Mammary epithelial cell (primary cell): ENCODE measurements at regions not wholly inside any gene's neighbourhood (a gene's known extent, or its start where the extent isn't known, plus 50 kb on each side); places are given as distances from the start of the nearest gene placed in this dataset.

ENCODE experiments used
- EZH2 ChIP-seq: IDR thresholded peaks from 2 replicates; pipeline ENCODE4 v1.6.1; 2012; ENCODE audit warnings: low read length, inconsistent platforms, borderline replicate concordance
- TF ChIP-seq, protein P1 (sequence below), 2 donors: IDR thresholded peaks in 1 of 2; conservative IDR thresholded peaks in 1 of 2; 2 replicates each; pipeline ENCODE4 v1.5.1; 2011 to 2012; ENCODE audit warnings: inconsistent platforms in 2 of 2, low read length in 2 of 2, mild to moderate bottlenecking in 2 of 2, control low read depth in 1 of 2, low read depth in 1 of 2; ENCODE audit not compliant: insufficient read depth in 1 of 2; ENCODE audit errors: extremely low read depth in 1 of 2

DNA sequence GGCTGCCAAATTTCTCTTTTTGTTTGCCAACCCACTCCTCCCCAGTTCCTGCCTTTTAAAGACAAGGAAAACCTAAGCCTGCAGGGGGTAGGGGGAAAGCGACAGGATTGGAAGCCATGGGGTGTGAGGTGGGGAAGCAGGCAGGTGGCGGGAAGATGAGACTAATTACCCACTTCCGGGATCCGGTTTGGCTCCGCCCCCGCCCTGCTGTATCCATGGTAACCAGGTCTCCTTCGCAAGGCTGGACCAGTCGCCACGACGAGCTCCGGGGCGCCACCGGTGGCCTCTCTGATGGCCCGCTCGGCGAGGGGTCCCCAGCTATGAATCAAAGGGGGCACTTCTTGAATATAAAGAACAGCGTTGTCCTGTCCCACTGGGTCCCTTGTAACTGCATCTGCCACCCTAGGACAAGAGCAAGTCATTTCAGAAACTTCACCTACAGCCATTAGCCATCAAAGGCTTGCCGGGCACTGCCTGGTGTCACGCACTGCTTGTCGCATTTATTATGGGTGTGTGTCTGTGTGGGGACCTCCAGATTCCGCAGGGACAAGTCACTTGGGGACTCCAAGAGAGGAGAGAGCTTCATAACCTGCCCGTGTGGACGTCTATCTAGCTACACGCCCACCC, 55.4 kb upstream of the LMTK2 start:
- TF ChIP-seq EZH2: no peak
- TF ChIP-seq, protein P1, sequence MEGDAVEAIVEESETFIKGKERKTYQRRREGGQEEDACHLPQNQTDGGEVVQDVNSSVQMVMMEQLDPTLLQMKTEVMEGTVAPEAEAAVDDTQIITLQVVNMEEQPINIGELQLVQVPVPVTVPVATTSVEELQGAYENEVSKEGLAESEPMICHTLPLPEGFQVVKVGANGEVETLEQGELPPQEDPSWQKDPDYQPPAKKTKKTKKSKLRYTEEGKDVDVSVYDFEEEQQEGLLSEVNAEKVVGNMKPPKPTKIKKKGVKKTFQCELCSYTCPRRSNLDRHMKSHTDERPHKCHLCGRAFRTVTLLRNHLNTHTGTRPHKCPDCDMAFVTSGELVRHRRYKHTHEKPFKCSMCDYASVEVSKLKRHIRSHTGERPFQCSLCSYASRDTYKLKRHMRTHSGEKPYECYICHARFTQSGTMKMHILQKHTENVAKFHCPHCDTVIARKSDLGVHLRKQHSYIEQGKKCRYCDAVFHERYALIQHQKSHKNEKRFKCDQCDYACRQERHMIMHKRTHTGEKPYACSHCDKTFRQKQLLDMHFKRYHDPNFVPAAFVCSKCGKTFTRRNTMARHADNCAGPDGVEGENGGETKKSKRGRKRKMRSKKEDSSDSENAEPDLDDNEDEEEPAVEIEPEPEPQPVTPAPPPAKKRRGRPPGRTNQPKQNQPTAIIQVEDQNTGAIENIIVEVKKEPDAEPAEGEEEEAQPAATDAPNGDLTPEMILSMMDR (conservative IDR thresholded peaks at IDR 0.05 in 1 of 2, IDR thresholded peaks at IDR 0.05 in 1 of 2; ENCODE audit: extremely low read depth in 1 of 2, insufficient read depth in 1 of 2, low read depth in 1 of 2, low read length in 2 of 2): no peak
